Esophagus squamous epithelium (tissue), 5 donors: ENCODE measurements at regions not wholly inside any gene's neighbourhood (a gene's known extent, or its start where the extent isn't known, plus 50 kb on each side); places are given as distances from the start of the nearest gene placed in this dataset.

Experiments used
- DNase-seq: peaks from one replicate; lab custom pipeline; 2025; lab: John Stamatoyannopoulos, UW
- H3K27ac ChIP-seq, 4 donors: fragments of 200-600 bp; sonication (generic); one replicate each; pipeline ENCODE4 v1.5.1; 2016 to 2019; ENCODE audit warnings: mild to moderate bottlenecking in 1 of 4
- H3K27me3 ChIP-seq, 4 donors: fragments of 200-600 bp; sonication (generic); 1 replicate in 3 of 4; 2 replicates in 1 of 4; pipeline versions ENCODE4 v1.5.1 to v1.6.0; 2017 to 2021; ENCODE audit warnings: antibody characterized with exemption in 1 of 4
- H3K36me3 ChIP-seq, 3 donors: fragments of 200-600 bp; sonication (generic); one replicate each; pipeline ENCODE4 v1.5.1; 2016 to 2019
- H3K4me1 ChIP-seq, 3 donors: fragments of 200-600 bp; sonication (generic); one replicate each; pipeline ENCODE4 v1.5.1; 2017 to 2019
- H3K4me3 ChIP-seq, 4 donors: fragments of 200-600 bp; sonication (generic); 1 replicate in 3 of 4; 2 replicates in 1 of 4; pipeline ENCODE4 v1.5.1; 2016 to 2019; ENCODE audit warnings: mild to moderate bottlenecking in 2 of 4, moderate library complexity in 1 of 4
- H3K9me3 ChIP-seq, 3 donors: fragments of 200-600 bp; sonication (generic); one replicate each; pipeline ENCODE4 v1.5.1; 2016 to 2019
- POLR2A ChIP-seq, 4 donors: fragments of 450-650 bp; IDR thresholded peaks; one replicate each; pipeline ENCODE4 v1.6.1; 2017; ENCODE audit warnings: antibody characterized with exemption in 4 of 4, mild to moderate bottlenecking in 4 of 4, moderate library complexity in 3 of 4
- WGBS, 2 donors: methylation state at CpG; one replicate each; pipeline ENCODE4 v1.1.5; 2018; 5-methylcytosine and 5-hydroxymethylcytosine counted together
- intact Hi-C: fragments of 100-400 bp; cut with DNase I; formaldehyde crosslinking; loops from one replicate; pipeline ENCODE4 v1.15.0; 2022
- TF ChIP-seq, protein P1 (sequence below), 6 experiments: fragments of 450-650 bp in 4 of 6; fragments of 200-600 bp in 2 of 6; sonication (generic) in 2 of 6; IDR thresholded peaks; one replicate each; pipeline ENCODE4 v1.5.1; 2016 to 2019; ENCODE audit warnings: antibody characterized with exemption in 6 of 6, mild to moderate bottlenecking in 4 of 6, moderate library complexity in 4 of 6
- donor health status: DM: yes; HTN: yes; CAD: no.

DNA sequence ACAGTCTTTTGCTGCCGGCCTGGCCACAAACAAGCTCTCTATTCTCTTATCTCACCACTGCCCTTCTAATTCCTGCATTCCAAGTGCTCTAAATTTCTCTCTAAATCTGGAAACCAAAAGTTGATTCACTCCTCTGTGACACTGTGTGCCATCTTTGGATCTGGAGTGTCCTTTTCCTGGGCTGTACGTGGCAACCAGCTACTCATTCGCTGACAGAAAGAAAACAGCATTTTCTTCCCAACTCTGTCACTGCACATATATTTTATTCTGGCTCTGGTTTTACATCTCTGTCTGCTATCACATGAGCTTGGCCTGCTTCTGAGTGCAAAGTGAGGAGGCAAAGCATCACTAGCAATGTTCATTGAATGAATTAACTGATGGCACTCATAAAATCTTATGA, 397.2 kb upstream of the MAP3K7 start:
- intact Hi-C loops, result no loop called here
- Histone ChIP-seq H3K4me1 (no peaks in the 10 kb centered on the region), H3K4me3 (no peak overlapping the region), H3K27ac (no peak overlapping the region), H3K27me3 (no peaks in the 10 kb centered on the region), H3K36me3 (no peaks in the 10 kb centered on the region), H3K9me3 (no peaks in the 10 kb centered on the region)
- no peak for DNase-seq
- TF ChIP-seq POLR2A (IDR thresholded peaks at IDR 0.05), result no peak
- TF ChIP-seq, protein P1, sequence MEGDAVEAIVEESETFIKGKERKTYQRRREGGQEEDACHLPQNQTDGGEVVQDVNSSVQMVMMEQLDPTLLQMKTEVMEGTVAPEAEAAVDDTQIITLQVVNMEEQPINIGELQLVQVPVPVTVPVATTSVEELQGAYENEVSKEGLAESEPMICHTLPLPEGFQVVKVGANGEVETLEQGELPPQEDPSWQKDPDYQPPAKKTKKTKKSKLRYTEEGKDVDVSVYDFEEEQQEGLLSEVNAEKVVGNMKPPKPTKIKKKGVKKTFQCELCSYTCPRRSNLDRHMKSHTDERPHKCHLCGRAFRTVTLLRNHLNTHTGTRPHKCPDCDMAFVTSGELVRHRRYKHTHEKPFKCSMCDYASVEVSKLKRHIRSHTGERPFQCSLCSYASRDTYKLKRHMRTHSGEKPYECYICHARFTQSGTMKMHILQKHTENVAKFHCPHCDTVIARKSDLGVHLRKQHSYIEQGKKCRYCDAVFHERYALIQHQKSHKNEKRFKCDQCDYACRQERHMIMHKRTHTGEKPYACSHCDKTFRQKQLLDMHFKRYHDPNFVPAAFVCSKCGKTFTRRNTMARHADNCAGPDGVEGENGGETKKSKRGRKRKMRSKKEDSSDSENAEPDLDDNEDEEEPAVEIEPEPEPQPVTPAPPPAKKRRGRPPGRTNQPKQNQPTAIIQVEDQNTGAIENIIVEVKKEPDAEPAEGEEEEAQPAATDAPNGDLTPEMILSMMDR (IDR thresholded peaks at IDR 0.05), result no peak
- WGBS, 2 donors, result 86 to 88% methylated on average over 3 of the region's 3 CpGs

DNA sequence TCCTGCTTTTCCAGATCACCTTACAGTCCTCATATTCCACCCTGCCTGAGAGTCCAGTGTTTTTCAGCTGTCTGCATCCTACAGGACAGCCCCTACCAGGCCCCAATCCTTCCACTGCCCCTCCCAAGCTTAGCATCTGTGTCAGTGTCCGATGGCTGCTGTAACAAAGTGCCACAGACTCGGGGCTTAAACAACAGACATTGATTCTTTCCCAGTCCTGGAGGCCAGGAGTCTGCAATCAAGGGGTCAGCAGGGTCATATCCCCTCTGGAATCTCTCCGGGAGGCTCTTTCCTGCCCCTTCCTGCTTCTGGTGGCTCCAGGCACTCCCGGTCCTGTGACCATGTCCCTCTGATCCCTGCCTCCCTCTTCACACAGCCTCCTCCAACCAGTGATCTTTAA, 396.6 kb upstream of the MAP3K7 start:
- H3K4me3 ChIP-seq, result no peak overlapping the region
- DNase-seq, result no peak
- H3K36me3 ChIP-seq, result no peaks in the 10 kb centered on the region
- no peaks in the 10 kb centered on the region for H3K4me1 ChIP-seq
- no peaks in the 10 kb centered on the region for H3K27me3 ChIP-seq
- TF ChIP-seq, protein P1 (IDR thresholded peaks at IDR 0.05), result no peak
- no peak for TF ChIP-seq POLR2A (IDR thresholded peaks at IDR 0.05)
- H3K9me3 ChIP-seq, result no peaks in the 10 kb centered on the region
- no peak overlapping the region for H3K27ac ChIP-seq
- 59 to 67% methylated on average over 4 of the region's 4 CpGs for WGBS, 2 donors
- intact Hi-C loops, result no loop called here

DNA sequence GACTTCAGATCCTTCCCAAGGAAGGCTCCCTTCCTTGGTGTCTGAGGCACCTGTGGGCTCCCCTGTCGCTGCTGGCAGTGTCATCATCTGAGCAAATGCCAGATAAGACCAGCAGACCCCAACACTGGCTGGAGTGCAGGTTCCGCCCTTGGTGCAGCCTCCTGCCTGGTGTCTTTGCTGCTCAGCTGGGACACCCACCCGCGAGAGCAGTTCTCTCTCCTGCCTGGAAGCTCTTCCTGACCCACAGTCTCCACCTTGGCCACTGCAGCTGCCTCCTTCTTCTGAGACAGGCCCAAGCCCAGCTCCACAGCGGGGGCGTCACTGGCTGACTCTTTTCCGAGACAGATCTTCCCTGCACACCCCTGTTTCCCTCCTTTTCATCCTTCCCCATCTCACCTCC, 395.7 kb upstream of the MAP3K7 start:
- Histone ChIP-seq H3K27ac (no peak overlapping the region), H3K9me3 (no peaks in the 10 kb centered on the region), H3K27me3 (no peaks in the 10 kb centered on the region), H3K4me1 (no peaks in the 10 kb centered on the region), H3K36me3 (no peaks in the 10 kb centered on the region), H3K4me3 (no peak overlapping the region)
- TF ChIP-seq, protein P1 (IDR thresholded peaks at IDR 0.05), result no peak
- TF ChIP-seq POLR2A (IDR thresholded peaks at IDR 0.05), result no peak
- intact Hi-C loops, result no loop called here
- WGBS, 2 donors, result 89 to 93% methylated on average over 5 of the region's 7 CpGs
- no peak for DNase-seq

DNA sequence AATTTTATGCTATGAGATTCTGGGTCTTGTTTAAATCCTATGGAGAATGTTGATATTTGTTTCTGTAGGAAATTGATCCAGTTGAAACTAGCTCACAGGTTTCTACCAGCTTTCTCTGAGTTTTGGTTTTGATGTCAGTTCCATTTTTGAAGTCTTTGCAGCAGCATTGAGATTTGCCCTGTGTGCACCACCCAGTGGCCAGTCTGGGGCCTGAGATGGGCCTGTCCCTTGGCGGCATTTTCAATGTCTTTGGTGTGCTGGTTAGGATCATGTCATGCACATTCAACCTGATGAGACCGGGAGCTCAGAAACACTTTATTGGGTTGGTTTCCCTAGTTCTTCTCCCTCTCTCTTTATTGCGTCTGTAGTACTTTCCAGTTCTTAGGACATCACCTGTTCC, 395.2 kb upstream of the MAP3K7 start:
- H3K4me3 ChIP-seq, result no peak overlapping the region
- TF ChIP-seq, protein P1 (IDR thresholded peaks at IDR 0.05), result no peak
- no peak for TF ChIP-seq POLR2A (IDR thresholded peaks at IDR 0.05)
- DNase-seq, result no peak
- H3K9me3 ChIP-seq, result no peaks in the 10 kb centered on the region
- no peaks in the 10 kb centered on the region for H3K27me3 ChIP-seq
- no peaks in the 10 kb centered on the region for H3K36me3 ChIP-seq
- intact Hi-C loops, result no loop called here
- no peak overlapping the region for H3K27ac ChIP-seq
- no peaks in the 10 kb centered on the region for H3K4me1 ChIP-seq
- 89 to 90% methylated on average over 2 to 3 of the region's 3 CpGs for WGBS, 2 donors

DNA sequence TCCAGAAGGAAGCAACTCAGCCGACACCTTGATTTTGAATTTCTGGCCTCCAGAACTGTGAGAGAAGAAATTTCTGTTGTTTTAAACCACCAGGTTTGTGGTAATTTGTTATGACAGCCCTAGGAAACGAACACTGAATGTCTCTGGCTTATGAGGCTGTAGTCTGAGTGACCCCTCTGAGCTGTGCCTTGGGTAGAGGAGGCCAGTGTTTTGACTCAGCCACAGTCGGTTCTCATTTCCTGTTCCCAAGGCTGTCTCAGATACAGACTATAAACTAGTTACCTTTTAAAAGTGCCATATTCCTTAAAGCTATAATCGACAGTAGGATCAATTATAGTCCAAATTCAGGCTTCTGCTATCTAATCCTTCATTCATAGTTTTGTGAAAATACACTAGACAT, 391.2 kb upstream of the MAP3K7 start:
- Histone ChIP-seq H3K27ac (no peak overlapping the region), H3K9me3 (no peaks in the 10 kb centered on the region), H3K4me3 (no peak overlapping the region), H3K27me3 (no peaks in the 10 kb centered on the region), H3K4me1 (no peaks in the 10 kb centered on the region), H3K36me3 (no peaks in the 10 kb centered on the region)
- 43 to 45% methylated on average over 4 of the region's 4 CpGs for WGBS, 2 donors
- TF ChIP-seq, protein P1 (IDR thresholded peaks at IDR 0.05), result no peak
- no peak for TF ChIP-seq POLR2A (IDR thresholded peaks at IDR 0.05)
- intact Hi-C loops, result no loop called here
- no peak for DNase-seq
